ENCODE measurements at regions not wholly inside any gene's neighbourhood (a gene's known extent, or its start where the extent isn't known, plus 50 kb on each side); places are given as distances from the start of the nearest gene placed in this dataset.

GRCh38 chr20:59402681-59403080, 102.3 kb downstream of the EDN3 start:
- TF ChIP-seq CTCF (IDR thresholded peaks at IDR 0.05 in 8 of 11, conservative IDR thresholded peaks at IDR 0.05 in 3 of 11) (no peak), POLR2A (IDR thresholded peaks at IDR 0.05) (no peak), POLR2AphosphoS5 (IDR thresholded peaks at IDR 0.05) (no peak)
